GM19239 (cell line): ENCODE measurements at regions not wholly inside any gene's neighbourhood (a gene's known extent, or its start where the extent isn't known, plus 50 kb on each side); places are given as distances from the start of the nearest gene placed in this dataset.
A peak's percentile ranks its signal among the peaks of the same experiment; 100 is the strongest.
"Not testable (repeated sequence)": the region's sequence is repeated elsewhere in the genome, so short reads cannot be mapped to it uniquely, and the experiment has no call there.

Experiments
- DNase-seq: peaks from one replicate; pipeline ENCODE4 v3.0.0; 2011; ENCODE audit warnings: low spot score; ENCODE audit not compliant: insufficient read length
- FAIRE-seq: peaks from 2 replicates; lab custom pipeline; 2011; peaks lifted over from hg19 to GRCh38; lab: Jason Lieb, UNC

- FAIRE-seq (no peak), DNase-seq (no peak)
Observed at GRCh38 chr13:23947893-23948292, 50.6 kb upstream of the C1QTNF9B start.

GRCh38 chr13:23949200-23949599 lies 51.9 kb upstream of the C1QTNF9B start:
- FAIRE-seq (no peak), DNase-seq (no peak)

GRCh38 chr13:23949736-23950135 lies 52.4 kb upstream of the C1QTNF9B start:
- FAIRE-seq = no peak

GRCh38 chr13:23950736-23951510 lies 53.6 kb upstream of the C1QTNF9B start:
- FAIRE-seq = no peak

More at GRCh38 chr13:23949736-23950135, 52.4 kb upstream of the C1QTNF9B start:
- no peak for DNase-seq

DNA sequence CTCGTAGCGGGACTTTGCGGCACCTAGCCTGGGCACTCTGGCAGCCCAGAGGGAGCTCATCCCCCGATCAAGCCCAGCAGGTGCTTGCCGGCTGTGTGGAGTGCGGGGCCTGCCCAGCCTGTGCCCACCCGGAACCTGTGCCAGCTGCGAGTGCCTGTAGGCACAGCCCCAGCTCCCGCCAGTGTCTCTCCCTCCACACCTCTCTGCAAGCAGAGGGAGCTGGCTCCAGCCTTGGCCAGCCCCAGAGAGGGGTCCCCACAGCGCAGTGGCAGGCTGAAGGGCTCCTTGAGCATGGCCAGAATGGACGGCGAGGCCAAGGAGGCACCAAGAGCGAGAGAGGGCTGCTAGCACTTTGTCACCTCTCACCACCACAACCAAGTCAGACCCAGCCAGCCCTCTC lies 55.5 kb upstream of the C1QTNF9B start:
- FAIRE-seq = no peak
- no peak for DNase-seq

More at GRCh38 chr13:23950736-23951510, 53.6 kb upstream of the C1QTNF9B start:
- DNase-seq = no peak

GRCh38 chr13:23953860-23954512 lies 56.7 kb upstream of the C1QTNF9B start:
- no peak for DNase-seq
- FAIRE-seq = no peak

DNA sequence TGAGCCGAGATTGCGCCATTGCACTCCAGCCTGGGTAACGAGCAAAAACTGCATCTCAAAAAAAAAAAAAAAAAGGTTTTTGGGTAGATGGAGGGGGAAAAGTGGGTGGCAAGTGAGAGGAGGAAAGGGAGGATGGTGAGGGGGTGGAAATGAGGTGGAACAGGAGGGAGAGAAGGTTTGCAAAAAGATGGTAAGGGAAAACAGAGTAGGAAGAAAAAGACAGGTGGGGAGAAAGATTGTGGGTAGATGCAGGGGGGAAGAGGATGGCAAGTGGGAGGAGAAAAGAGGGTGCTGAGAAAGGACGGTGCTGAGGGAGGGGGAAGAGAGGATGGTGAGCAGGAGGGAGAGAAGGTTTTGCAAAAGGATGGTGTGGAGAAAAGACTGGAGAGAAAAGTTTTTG lies 57.8 kb upstream of the C1QTNF9B start:
- no peak for DNase-seq
- no peak for FAIRE-seq

DNA sequence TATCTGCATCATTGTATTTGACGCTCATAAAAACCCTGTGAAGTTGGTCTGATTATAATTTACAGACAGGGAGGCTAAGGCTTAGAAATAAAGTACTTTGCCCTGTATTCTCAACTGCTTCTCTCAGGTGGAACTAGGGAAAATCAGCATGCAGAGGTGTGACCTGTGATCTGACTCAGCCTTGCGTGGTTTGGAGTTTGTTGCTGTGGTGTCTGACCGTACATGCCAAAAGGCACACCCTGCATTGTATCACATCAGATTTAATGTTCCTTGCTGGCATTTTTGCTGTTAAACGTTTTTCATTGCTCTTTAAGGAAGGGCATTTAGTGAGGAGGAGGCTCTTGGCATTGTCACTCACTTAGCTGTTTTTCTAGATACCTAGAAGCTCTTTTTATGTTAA lies 58.8 kb upstream of the C1QTNF9B start:
- no peak for DNase-seq
- no peak for FAIRE-seq

GRCh38 chr13:23957981-23958380 lies 60.7 kb upstream of the C1QTNF9B start:
- FAIRE-seq (peak; percentile 31), DNase-seq (no peak)

- FAIRE-seq = no peak
- DNase-seq = no peak
Observed at GRCh38 chr13:23959231-23959862, 62.0 kb upstream of the C1QTNF9B start.

GRCh38 chr13:23960566-23961156 lies 63.4 kb upstream of the C1QTNF9B start:
- DNase-seq = no peak

GRCh38 chr13:23963184-23963931 lies 66.1 kb upstream of the C1QTNF9B start:
- FAIRE-seq (peak; percentile 70), DNase-seq (no peak)

More at GRCh38 chr13:23960566-23961156, 63.4 kb upstream of the C1QTNF9B start:
- no peak for FAIRE-seq

DNA sequence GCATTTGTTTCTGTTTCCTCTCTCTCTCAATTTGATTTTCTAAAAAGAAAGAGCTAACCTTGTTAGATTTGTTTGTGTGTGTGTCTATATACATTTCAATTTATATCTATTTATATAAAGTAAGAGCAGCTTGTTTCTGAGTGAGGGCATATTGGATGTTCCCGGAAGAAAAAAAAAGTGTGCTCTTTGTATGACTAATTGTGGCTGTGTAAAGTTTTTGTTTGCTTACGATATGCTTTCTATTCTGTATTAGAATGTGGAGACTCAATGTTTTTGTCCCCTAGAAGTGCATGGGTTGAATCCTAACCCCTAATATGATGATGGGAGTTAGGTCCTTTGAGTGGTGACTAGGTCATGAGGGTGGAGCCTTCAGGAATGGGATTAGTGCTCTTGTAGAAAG lies 66.6 kb upstream of the C1QTNF9B start:
- no peak for FAIRE-seq

GRCh38 chr13:23965346-23965745 lies 68.0 kb upstream of the C1QTNF9B start:
- no peak for FAIRE-seq
- no peak for DNase-seq

More for the DNA sequence above, 66.6 kb upstream of the C1QTNF9B start:
- no peak for DNase-seq

GRCh38 chr13:23966221-23966690 lies 69.0 kb upstream of the C1QTNF9B start:
- DNase-seq (no peak), FAIRE-seq (no peak)

- peak; percentile 49 for FAIRE-seq
- no peak for DNase-seq
Observed at GRCh38 chr13:23966691-23967615, 69.7 kb upstream of the C1QTNF9B start.

GRCh38 chr13:23967792-23968191 lies 70.5 kb upstream of the C1QTNF9B start:
- not testable (repeated sequence) for FAIRE-seq, DNase-seq

DNA sequence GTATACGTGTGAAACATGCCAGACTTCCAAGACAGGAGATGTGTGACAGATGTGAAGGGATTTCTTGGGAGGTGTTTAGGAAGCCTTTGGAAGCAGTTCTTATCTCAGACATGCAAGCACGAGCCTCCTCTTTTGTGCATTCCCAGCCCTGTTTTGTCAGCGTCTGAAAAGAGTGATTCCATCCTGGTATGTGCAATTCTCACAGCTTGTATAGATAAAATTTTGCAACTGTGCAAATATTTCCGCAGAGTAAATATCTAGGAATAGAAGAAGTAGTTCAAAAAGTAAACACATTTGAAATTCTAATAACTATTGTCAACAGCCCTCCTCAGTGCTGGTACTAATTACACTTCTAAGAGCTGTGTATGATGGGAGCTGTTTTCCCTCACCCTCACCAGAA lies 72.3 kb upstream of the C1QTNF9B start:
- DNase-seq (no peak), FAIRE-seq (no peak)
